Keratinocyte (primary cell): ENCODE measurements at regions not wholly inside any gene's neighbourhood (a gene's known extent, or its start where the extent isn't known, plus 50 kb on each side); places are given as distances from the start of the nearest gene placed in this dataset.

Experiments used
- CTCF ChIP-seq, 3 experiments: IDR thresholded peaks in 1 of 3; conservative IDR thresholded peaks in 1 of 3; optimal IDR thresholded peaks in 1 of 3; 2 replicates in 2 of 3; 3 replicates in 1 of 3; pipeline versions ENCODE3 to v1.5.1; 2011; ENCODE audit warnings: low read length in 3 of 3, mild to moderate bottlenecking in 3 of 3, moderate library complexity in 2 of 3, control low read depth in 1 of 3, inconsistent platforms in 1 of 3; ENCODE audit not compliant: insufficient read depth in 2 of 3; ENCODE audit errors: extremely low read depth in 1 of 3
- EZH2 ChIP-seq: IDR thresholded peaks from one replicate; pipeline ENCODE4 v1.6.1; 2012; ENCODE audit warnings: inconsistent platforms, mild to moderate bottlenecking, low read length, moderate library complexity

GRCh38 chr17:68782789-68783188 lies 172.4 kb downstream of the ABCA8 start:
- TF ChIP-seq CTCF (optimal IDR thresholded peaks at IDR 0.05 in 1 of 3, IDR thresholded peaks at IDR 0.05 in 1 of 3, conservative IDR thresholded peaks at IDR 0.05 in 1 of 3; ENCODE audit: extremely low read depth in 1 of 3, insufficient read depth in 2 of 3, low read length in 3 of 3): no peak
- no peak for TF ChIP-seq EZH2
